AG09309 (cell line): ENCODE measurements at regions not wholly inside any gene's neighbourhood (a gene's known extent, or its start where the extent isn't known, plus 50 kb on each side); places are given as distances from the start of the nearest gene placed in this dataset.

Experiments
- DNase-seq: peaks from one replicate; pipeline ENCODE4 v3.0.0-alpha.2; 2010; ENCODE audit warnings: low read depth
- H3K4me3 ChIP-seq: 2 replicates; pipeline ENCODE4 v1.5.1; 2011; ENCODE audit warnings: mild to moderate bottlenecking, low read depth, low read length, moderate library complexity; ENCODE audit not compliant: control insufficient read depth
- TF ChIP-seq, protein P1 (sequence below): IDR thresholded peaks from 2 replicates; pipeline ENCODE4 v1.5.1; 2011; ENCODE audit warnings: mild to moderate bottlenecking, low read depth, low read length, inconsistent platforms; ENCODE audit not compliant: insufficient read depth, control insufficient read depth; ENCODE audit errors: missing control alignments

- no peak overlapping the region for H3K4me3 ChIP-seq
- no peak for DNase-seq
- TF ChIP-seq, protein P1, sequence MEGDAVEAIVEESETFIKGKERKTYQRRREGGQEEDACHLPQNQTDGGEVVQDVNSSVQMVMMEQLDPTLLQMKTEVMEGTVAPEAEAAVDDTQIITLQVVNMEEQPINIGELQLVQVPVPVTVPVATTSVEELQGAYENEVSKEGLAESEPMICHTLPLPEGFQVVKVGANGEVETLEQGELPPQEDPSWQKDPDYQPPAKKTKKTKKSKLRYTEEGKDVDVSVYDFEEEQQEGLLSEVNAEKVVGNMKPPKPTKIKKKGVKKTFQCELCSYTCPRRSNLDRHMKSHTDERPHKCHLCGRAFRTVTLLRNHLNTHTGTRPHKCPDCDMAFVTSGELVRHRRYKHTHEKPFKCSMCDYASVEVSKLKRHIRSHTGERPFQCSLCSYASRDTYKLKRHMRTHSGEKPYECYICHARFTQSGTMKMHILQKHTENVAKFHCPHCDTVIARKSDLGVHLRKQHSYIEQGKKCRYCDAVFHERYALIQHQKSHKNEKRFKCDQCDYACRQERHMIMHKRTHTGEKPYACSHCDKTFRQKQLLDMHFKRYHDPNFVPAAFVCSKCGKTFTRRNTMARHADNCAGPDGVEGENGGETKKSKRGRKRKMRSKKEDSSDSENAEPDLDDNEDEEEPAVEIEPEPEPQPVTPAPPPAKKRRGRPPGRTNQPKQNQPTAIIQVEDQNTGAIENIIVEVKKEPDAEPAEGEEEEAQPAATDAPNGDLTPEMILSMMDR = no peak
These were observed 433.8 kb upstream of the FAT1 start for GRCh38 chr4:187157380-187157958.

GRCh38 chr4:187158003-187158402, 434.3 kb upstream of the FAT1 start:
- H3K4me3 ChIP-seq = no peak overlapping the region
- TF ChIP-seq, protein P1 = no peak
- DNase-seq = no peak

GRCh38 chr4:187160486-187160885, 436.8 kb upstream of the FAT1 start:
- no peak for DNase-seq
- H3K4me3 ChIP-seq = no peak overlapping the region
- TF ChIP-seq, protein P1 = no peak

- DNase-seq = no peak
- no peak overlapping the region for H3K4me3 ChIP-seq
- TF ChIP-seq, protein P1 = no peak
These were observed 443.3 kb upstream of the FAT1 start for GRCh38 chr4:187166886-187167512.

- peak; percentile 86 for DNase-seq
- TF ChIP-seq, protein P1 = no peak
These were observed 448.2 kb upstream of the FAT1 start for GRCh38 chr4:187171706-187172339.

DNA sequence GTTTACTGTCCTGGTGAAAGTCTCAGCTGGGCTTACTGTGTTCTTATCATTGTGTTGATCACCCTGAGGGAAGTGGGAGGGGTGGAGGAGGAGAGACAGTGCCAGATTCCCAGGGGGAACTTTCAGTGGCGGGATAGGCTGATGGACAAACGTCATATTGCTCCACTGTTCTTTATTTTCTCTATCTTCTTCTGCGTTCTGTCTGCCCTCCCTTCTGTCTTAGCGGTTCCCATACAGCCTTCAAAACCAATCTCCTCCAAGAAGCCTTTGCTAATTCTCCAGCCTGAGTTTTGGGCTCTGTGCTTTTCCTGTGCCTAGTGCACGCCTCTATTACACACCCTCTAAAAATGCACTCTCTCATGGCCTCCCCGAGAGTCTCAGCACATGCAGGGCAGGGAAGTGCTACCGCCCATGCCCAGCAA, 448.7 kb upstream of the FAT1 start:
- TF ChIP-seq, protein P1 = no peak
- H3K4me3 ChIP-seq = peak overlapping the region; percentile 16
- no peak for DNase-seq

More at GRCh38 chr4:187171706-187172339, 448.2 kb upstream of the FAT1 start:
- H3K4me3 ChIP-seq = peak overlapping the region; percentile 16; the same call in 1 of the 2 replicates

DNA sequence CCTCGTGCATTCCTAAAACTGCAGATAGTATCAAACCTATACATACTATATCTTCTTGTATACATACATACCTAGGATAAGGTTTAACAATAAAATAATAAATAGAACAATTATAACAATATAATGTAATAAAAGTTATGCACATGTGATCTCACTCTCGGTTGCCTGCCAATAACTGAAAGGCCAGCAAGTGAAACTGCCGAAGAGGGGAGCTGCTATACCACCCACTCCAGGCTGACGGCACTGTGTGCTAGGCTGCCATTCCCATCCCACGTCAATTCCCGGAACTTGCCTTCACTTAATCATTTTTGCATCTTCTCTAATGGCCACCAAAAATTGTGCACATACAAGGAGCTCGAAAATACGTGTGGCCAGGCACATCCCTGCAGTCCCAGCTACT, 451.1 kb upstream of the FAT1 start:
- no peak for DNase-seq
- TF ChIP-seq, protein P1 = no peak
- H3K4me3 ChIP-seq = no peak overlapping the region
